ENCODE measurements at regions not wholly inside any gene's neighbourhood (a gene's known extent, or its start where the extent isn't known, plus 50 kb on each side); places are given as distances from the start of the nearest gene placed in this dataset.

DNA sequence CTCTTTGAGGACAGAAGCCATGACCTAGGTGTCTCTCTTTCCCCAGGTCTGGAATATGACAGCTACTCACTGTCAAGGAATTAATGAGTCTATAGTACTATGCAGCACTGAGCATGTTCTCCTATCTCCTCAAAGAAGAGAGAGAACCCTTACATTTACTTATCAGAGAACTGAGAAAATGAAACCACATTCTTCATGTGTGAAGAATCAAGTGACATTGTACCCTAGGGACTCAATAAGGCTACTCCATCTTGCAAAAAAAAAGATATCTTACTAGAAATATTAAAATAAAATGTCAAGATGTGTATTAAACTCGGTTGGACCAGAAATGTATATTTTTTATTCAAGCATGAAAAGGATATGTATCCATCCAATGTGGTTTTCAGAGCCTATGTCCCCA, 133.2 kb upstream of the COL8A1 start:
- no peaks in the 10 kb centered on the region for H3K9me3 ChIP-seq
- DNase-seq (ENCODE audit: extremely low spot score in 2 of 2) = no peak
- intact Hi-C loops (cut with DNase I) = no loop called here
- TF ChIP-seq POLR2AphosphoS5 (IDR thresholded peaks at IDR 0.05; ENCODE audit: insufficient read depth in 1 of 2, low read depth in 1 of 2) = no peak
- TF ChIP-seq, protein P1, sequence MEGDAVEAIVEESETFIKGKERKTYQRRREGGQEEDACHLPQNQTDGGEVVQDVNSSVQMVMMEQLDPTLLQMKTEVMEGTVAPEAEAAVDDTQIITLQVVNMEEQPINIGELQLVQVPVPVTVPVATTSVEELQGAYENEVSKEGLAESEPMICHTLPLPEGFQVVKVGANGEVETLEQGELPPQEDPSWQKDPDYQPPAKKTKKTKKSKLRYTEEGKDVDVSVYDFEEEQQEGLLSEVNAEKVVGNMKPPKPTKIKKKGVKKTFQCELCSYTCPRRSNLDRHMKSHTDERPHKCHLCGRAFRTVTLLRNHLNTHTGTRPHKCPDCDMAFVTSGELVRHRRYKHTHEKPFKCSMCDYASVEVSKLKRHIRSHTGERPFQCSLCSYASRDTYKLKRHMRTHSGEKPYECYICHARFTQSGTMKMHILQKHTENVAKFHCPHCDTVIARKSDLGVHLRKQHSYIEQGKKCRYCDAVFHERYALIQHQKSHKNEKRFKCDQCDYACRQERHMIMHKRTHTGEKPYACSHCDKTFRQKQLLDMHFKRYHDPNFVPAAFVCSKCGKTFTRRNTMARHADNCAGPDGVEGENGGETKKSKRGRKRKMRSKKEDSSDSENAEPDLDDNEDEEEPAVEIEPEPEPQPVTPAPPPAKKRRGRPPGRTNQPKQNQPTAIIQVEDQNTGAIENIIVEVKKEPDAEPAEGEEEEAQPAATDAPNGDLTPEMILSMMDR (IDR thresholded peaks at IDR 0.05) = no peak
- TF ChIP-seq POLR2A (IDR thresholded peaks at IDR 0.05) = no peak
- no peak overlapping the region for H3K4me3 ChIP-seq
- no peaks in the 10 kb centered on the region for H3K27me3 ChIP-seq
- H3K36me3 ChIP-seq = no peaks in the 10 kb centered on the region
- H3K27ac ChIP-seq = no peak overlapping the region
- H3K4me1 ChIP-seq = no peaks in the 10 kb centered on the region

DNA sequence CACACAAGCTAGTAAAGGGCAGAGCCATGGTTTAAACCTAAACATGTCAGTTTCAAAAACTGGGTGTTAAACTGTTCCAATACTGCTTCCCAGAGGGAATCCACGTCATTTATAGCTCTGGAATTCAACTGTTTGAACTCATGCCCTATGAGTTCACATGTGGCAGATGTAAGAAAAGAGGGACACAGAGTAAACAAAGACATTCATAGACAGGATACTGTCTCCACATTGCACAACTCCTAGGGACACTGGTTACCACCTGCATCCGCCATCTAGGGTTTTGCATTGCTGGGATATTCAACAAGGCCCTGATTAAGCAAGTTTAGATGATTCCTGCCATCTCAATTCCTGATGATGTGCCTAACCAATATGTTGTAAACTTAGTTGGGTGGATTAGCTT, 134.1 kb upstream of the COL8A1 start:
- H3K4me1 ChIP-seq = no peaks in the 10 kb centered on the region
- H3K36me3 ChIP-seq = no peaks in the 10 kb centered on the region
- TF ChIP-seq POLR2AphosphoS5 (IDR thresholded peaks at IDR 0.05; ENCODE audit: insufficient read depth in 1 of 2, low read depth in 1 of 2) (no peak), POLR2A (IDR thresholded peaks at IDR 0.05) (no peak)
- TF ChIP-seq, protein P1 (IDR thresholded peaks at IDR 0.05) = no peak
- no peaks in the 10 kb centered on the region for H3K9me3 ChIP-seq
- intact Hi-C loops (cut with DNase I) = no loop called here
- no peak for DNase-seq (ENCODE audit: extremely low spot score in 2 of 2)
- H3K27ac ChIP-seq = no peak overlapping the region
- H3K4me3 ChIP-seq = no peak overlapping the region
- H3K27me3 ChIP-seq = no peaks in the 10 kb centered on the region

DNA sequence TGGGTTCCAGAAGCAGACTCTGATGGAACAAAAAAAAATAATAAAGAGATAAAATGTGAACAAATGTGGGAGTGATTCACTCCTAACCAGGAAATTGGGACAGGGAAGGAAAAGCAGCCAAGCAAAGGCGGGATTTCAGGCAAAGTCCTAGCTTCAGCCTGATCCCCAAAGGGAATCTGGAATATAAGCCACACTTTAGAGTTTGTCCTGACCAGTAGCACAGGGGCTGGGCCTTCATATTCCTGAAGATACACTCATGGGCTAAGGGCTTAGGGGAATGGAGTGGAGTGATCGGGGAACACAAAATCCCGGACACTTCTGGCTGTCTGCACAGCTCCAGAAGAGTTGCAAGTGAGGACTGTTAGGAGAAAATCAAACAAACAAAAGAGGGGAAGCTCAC, 135.0 kb upstream of the COL8A1 start:
- intact Hi-C loops (cut with DNase I) = no loop called here
- no peaks in the 10 kb centered on the region for H3K4me1 ChIP-seq
- H3K36me3 ChIP-seq = no peaks in the 10 kb centered on the region
- H3K27me3 ChIP-seq = no peaks in the 10 kb centered on the region
- no peak overlapping the region for H3K4me3 ChIP-seq
- no peaks in the 10 kb centered on the region for H3K9me3 ChIP-seq
- TF ChIP-seq, protein P1 (IDR thresholded peaks at IDR 0.05) = no peak
- TF ChIP-seq POLR2AphosphoS5 (IDR thresholded peaks at IDR 0.05; ENCODE audit: insufficient read depth in 1 of 2, low read depth in 1 of 2) (no peak), POLR2A (IDR thresholded peaks at IDR 0.05) (no peak)
- H3K27ac ChIP-seq = no peak overlapping the region
- no peak for DNase-seq (ENCODE audit: extremely low spot score in 2 of 2)

DNA sequence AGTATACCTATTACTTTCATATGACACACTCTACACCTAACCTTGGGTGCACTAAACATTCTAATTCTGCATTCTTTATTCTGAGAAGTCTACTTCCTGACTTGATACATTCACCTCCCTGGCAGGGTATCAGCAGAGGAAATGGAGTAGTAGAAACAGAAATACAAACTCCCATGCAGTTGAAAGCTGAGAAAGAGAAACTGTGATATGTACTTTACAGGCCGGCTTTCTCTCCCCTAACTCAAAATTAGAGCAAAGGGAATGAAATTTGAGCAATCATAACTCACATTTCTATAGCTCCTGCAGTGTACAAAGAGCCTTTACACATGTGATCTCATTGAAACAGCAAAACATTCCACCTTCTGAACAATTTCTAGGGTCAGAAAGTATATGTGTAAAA, 135.5 kb upstream of the COL8A1 start:
- H3K4me1 ChIP-seq = no peaks in the 10 kb centered on the region
- no peak overlapping the region for H3K27ac ChIP-seq
- TF ChIP-seq POLR2AphosphoS5 (IDR thresholded peaks at IDR 0.05; ENCODE audit: insufficient read depth in 1 of 2, low read depth in 1 of 2) (no peak), POLR2A (IDR thresholded peaks at IDR 0.05) (no peak)
- TF ChIP-seq, protein P1 (IDR thresholded peaks at IDR 0.05) = no peak
- H3K4me3 ChIP-seq = no peak overlapping the region
- H3K27me3 ChIP-seq = no peaks in the 10 kb centered on the region
- H3K36me3 ChIP-seq = no peaks in the 10 kb centered on the region
- no peaks in the 10 kb centered on the region for H3K9me3 ChIP-seq
- intact Hi-C loops (cut with DNase I) = no loop called here
- no peak for DNase-seq (ENCODE audit: extremely low spot score in 2 of 2)

DNA sequence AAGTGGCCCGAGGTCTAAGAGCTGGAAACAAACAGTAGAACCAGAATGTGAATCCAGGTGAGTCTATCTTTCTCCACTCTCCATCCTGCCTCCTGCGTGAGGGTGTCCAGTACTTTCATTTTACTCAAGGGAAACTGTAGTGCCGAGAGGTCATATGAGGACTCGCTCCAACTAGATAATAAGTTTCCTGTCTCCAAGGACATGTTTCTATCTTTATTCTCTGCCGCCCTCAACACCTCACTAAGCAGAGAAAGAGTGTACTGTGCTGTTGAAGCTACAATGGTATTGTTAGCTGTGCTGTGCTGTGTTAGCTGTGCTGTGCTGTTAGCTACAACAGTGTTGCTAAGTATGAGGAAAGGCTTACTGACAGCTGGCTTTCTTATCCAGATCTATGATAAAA, 137.9 kb upstream of the COL8A1 start:
- no peak for DNase-seq (ENCODE audit: extremely low spot score in 2 of 2)
- Histone ChIP-seq H3K27me3 (no peaks in the 10 kb centered on the region), H3K4me1 (no peaks in the 10 kb centered on the region), H3K4me3 (no peak overlapping the region), H3K36me3 (no peaks in the 10 kb centered on the region), H3K27ac (no peak overlapping the region), H3K9me3 (peaks cover 4% of the 10 kb centered on the region)
- TF ChIP-seq, protein P1 (IDR thresholded peaks at IDR 0.05) = no peak
- intact Hi-C loops (cut with DNase I) = no loop called here
